ENCODE measurements at regions not wholly inside any gene's neighbourhood (a gene's known extent, or its start where the extent isn't known, plus 50 kb on each side); places are given as distances from the start of the nearest gene placed in this dataset.
A peak's percentile ranks its signal among the peaks of the same experiment; 100 is the strongest.

GRCh38 chrX:74251006-74251930 lies 52.7 kb upstream of the ZCCHC13 start:
- Histone ChIP-seq H3K56ac (ENCODE audit: insufficient read length, low read depth, low read length) (no peak overlapping the region), H3K14ac (ENCODE audit: insufficient read depth, low read length) (no peak overlapping the region), H3K23me2 (ENCODE audit: insufficient read length, low read depth, low read length, poor library complexity, severe bottlenecking) (no peaks in the 10 kb centered on the region), H3K9me3 (ENCODE audit: control insufficient read depth, low read depth, low read length) (no peaks in the 10 kb centered on the region), H2BK12ac (ENCODE audit: insufficient read length, low read depth, low read length) (no peak overlapping the region), H3K4me1 (ENCODE audit: insufficient read depth, low read length) (peaks cover 6% of the 10 kb centered on the region; the same call in 1 of the 2 replicates), H2BK15ac (ENCODE audit: low read depth, low read length) (no peak overlapping the region), H4K8ac (replicated peaks; ENCODE audit: insufficient read length, low read depth, low read length) (no peak overlapping the region), H3T11ph (ENCODE audit: low read length) (no peak overlapping the region), H4K20me1 (ENCODE audit: control insufficient read depth, insufficient read depth, insufficient read length) (no peaks in the 10 kb centered on the region), H3K18ac (ENCODE audit: insufficient read length, low read depth, low read length) (no peak overlapping the region), H3K79me2 (ENCODE audit: insufficient read depth, low read length) (no peaks in the 10 kb centered on the region), H2AFZ (ENCODE audit: low read length) (no peak overlapping the region), H3K27me3 (ENCODE audit: insufficient read depth, low read length) (no peaks in the 10 kb centered on the region), H4K91ac (ENCODE audit: insufficient read length, low read depth, low read length) (no peak overlapping the region), H2AK5ac (ENCODE audit: insufficient read length, low read length) (peak overlapping the region; percentile 68), H3K4me2 (ENCODE audit: insufficient read depth, insufficient read length, low read length) (no peak overlapping the region), H2BK5ac (ENCODE audit: insufficient read length, low read length) (no peak overlapping the region), H2BK20ac (ENCODE audit: low read depth, low read length, poor library complexity, severe bottlenecking) (no peak overlapping the region), H4K5ac (ENCODE audit: insufficient read length, low read depth, low read length) (peak overlapping the region; percentile 72), H3K4ac (ENCODE audit: low read depth, low read length) (no peak overlapping the region), H3K9ac (ENCODE audit: extremely low read depth, insufficient read length, low read length) (peak overlapping the region; percentile 3), H3K23ac (ENCODE audit: insufficient read length, low read depth, low read length) (no peak overlapping the region), H2BK120ac (ENCODE audit: low read depth, low read length, poor library complexity, severe bottlenecking) (no peak overlapping the region), H3K79me1 (ENCODE audit: insufficient read depth, low read depth, low read length, poor library complexity, severe bottlenecking) (no peaks in the 10 kb centered on the region), H3K27ac (ENCODE audit: insufficient read length, low read depth, low read length) (peak overlapping the region; percentile 70)
- WGBS (ENCODE audit: extremely low coverage, insufficient read length, low lambda C conversion rate) = no CpG with 5 or more reads among the region's 2 CpGs
- Mint-ChIP-seq H3K36me3 (ENCODE audit: insufficient read depth in 1 of 3, low read depth in 3 of 3) (peaks cover 22 to 37% (median 33%) of the 10 kb centered on the region in 3 experiments), H3K4me1 (peaks cover 65 to 72% of the 10 kb centered on the region in 2 experiments), H3K4me3 (peak overlapping the region in 1 of 2 experiments; percentile 55; a peak in 1 of 5 replicates), H3K27ac (peak overlapping the region; percentile 76 to 98 (median 96); a peak in 6 of 7 replicates), H3K9me3 (no peaks in the 10 kb centered on the region; a peak in 1 of 5 replicates), H3K27me3 (ENCODE audit: low read depth) (no peaks in the 10 kb centered on the region; the same call in 1 of the 2 replicates)
- no peak for TF ChIP-seq CTCF (conservative IDR thresholded peaks at IDR 0.05)
- no peak for DNase-seq

All from H9 (cell line).